GM10266 (cell line): ENCODE measurements at regions not wholly inside any gene's neighbourhood (a gene's known extent, or its start where the extent isn't known, plus 50 kb on each side); places are given as distances from the start of the nearest gene placed in this dataset.

ENCODE experiments used
- DNase-seq: peaks from one replicate; pipeline ENCODE4 v3.0.0; 2012; ENCODE audit errors: extremely low spot score
- TF ChIP-seq, protein P1 (sequence below): IDR thresholded peaks from 2 replicates; pipeline ENCODE4 v1.5.1; 2012; ENCODE audit warnings: mild to moderate bottlenecking, low read depth; ENCODE audit not compliant: control insufficient read depth, insufficient read depth; ENCODE audit errors: missing control alignments

DNA sequence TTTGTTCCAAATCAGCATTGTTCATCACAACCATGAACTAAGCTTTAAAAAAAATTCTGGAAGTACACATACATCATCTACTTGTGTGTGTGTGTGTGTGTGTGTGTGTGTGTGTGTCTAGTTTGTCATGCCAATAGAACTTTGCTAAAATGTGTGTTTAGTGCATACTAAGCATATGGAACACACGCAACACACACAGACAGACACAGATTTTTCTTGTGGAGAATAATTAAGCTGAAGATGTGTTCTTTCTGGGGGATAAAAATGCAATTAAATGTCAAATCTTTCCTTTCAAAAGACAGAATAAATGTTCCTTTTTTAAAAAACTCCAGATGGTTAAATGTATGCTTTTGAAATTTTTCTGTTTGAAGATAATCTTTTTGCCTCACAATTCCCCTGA is 530.4 kb upstream of the INTU start:
- TF ChIP-seq, protein P1, sequence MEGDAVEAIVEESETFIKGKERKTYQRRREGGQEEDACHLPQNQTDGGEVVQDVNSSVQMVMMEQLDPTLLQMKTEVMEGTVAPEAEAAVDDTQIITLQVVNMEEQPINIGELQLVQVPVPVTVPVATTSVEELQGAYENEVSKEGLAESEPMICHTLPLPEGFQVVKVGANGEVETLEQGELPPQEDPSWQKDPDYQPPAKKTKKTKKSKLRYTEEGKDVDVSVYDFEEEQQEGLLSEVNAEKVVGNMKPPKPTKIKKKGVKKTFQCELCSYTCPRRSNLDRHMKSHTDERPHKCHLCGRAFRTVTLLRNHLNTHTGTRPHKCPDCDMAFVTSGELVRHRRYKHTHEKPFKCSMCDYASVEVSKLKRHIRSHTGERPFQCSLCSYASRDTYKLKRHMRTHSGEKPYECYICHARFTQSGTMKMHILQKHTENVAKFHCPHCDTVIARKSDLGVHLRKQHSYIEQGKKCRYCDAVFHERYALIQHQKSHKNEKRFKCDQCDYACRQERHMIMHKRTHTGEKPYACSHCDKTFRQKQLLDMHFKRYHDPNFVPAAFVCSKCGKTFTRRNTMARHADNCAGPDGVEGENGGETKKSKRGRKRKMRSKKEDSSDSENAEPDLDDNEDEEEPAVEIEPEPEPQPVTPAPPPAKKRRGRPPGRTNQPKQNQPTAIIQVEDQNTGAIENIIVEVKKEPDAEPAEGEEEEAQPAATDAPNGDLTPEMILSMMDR = no peak
- DNase-seq = no peak

DNA sequence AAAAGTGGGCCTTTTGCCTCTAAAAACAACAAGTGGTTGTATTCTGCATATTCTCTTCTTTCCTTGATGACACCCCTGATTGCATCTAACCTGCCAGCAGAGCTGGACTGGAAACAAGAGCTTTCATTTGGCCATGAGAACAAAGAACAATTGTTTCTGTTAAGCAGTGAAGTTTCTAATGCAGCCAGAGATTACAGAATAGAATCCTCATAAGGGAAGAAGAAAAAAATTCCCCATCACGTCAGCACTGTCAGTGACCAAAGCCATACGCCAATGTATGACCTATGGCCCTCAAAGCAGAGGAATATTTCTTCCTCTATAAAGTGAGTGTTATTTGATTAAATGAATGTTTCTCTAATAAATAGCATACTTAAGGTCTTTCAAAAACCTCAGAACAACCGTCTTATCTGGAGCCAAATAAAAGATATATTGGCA is 529.1 kb upstream of the INTU start:
- TF ChIP-seq, protein P1 = no peak
- no peak for DNase-seq

DNA sequence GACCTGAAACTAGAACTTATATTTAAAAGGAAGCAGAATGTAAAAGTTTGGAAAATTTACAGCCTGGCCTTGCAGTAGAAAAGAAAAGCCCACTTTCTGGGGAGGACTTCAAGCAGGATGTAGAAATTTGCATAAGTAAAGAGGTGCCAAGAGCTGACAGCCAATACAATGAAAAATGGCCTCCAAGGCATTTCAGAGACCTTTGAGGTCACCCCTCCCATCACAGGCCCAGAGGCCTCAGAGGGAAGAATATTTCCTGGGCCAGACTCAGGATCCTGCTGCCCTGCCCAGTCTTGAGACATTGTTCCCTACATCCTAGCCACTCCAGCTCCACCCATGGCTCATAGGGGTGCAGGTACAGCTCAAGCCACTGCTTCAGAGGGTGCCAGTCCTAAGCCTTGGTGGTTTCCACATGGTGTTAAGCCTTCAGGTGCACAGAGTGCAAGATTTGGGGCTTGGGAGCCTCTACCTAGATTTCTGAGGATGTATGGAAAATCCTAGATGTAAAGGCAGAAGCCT is 518.9 kb upstream of the INTU start:
- DNase-seq = no peak
- TF ChIP-seq, protein P1 = no peak

DNA sequence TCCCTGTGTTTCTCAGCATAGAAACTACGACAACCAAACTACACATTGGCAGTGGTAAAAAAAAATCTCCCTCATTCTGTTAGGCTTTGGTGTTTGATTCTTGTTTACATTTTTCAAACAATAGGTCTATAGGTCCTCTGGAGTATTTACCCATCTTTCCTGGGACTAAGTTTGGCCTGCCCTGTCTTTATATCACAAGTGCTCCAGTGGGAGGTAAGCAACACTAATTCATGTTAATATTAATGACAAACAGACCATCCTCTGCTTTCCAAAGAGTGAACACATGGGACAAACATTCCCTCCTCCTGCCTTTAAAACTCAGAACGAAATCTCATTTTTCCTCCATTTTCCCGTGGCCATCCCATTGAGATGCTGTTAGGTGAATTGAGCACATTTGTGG is 514.1 kb upstream of the INTU start:
- TF ChIP-seq, protein P1 = no peak
- DNase-seq = no peak

DNA sequence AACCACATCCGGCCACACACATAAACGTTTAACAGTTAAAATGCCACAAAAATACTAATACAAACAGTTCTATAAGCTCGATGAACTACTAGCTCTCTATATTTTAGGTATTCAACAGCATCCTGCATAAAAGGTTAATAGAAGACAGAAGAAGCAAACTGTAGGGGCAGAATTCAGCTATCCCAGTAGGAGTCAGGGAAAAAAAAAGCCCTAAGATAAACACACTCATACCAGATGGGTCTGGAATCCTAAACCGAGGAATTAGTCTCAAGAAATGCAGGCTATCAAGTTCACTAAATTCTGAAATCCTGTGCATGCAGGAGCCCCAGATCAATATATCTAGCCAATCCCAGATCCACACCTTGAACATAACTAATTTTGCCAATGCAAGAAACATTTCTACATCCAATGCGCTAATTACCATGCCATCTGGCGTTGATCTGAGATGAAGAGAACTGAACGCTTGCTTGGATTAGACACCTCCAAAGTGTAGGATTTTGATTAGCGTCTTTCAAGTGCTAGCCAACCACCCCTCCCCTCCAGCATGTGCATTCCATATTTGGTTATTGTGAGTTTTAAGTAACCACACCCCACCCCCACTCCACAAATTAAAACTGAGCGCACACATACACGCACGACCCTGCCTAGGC is 512.2 kb upstream of the INTU start:
- no peak for DNase-seq
- TF ChIP-seq, protein P1 = no peak

DNA sequence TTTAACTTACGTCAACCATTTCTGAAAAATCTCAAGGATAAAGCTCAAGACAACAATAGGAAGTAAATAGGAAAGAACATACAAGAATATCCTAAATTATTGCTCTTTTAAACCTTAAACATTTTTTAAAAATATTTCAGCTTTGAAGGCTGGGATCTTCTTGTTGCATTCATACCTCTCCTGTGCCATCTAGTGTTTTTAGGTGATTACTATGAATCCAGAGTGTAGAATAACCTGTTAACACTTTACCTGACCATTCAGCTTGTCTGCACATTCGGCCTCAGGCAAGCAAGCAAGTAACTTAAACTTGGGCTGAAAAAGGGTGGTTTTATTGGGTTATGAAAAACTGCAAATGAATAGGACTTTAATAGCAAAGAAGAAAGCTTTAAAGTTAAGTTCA is 507.8 kb upstream of the INTU start:
- TF ChIP-seq, protein P1 = no peak
- no peak for DNase-seq

DNA sequence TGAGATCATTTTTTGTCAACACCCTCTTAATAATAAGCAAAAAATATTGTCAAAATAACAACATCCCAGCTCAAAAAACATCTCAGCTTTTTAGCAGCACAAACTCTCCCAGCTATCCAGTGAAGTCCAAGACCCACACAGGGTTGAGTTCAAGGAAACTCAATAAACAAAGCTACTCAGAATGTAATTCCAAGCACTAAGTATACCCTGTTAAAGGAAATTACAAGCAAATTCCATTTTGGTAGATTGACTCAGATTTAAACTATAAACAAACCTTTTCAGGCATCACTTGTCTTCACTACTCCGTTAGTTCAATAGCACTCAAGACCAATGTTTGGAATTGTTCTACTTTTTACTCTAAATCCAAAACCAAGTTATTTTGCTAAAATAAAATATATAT is 506.0 kb upstream of the INTU start:
- DNase-seq = no peak
- TF ChIP-seq, protein P1 = no peak
